HL-60 (cell line): ENCODE measurements at regions not wholly inside any gene's neighbourhood (a gene's known extent, or its start where the extent isn't known, plus 50 kb on each side); places are given as distances from the start of the nearest gene placed in this dataset.

Experiments used
- CTCF ChIP-seq: IDR thresholded peaks from one replicate; pipeline ENCODE4 v1.5.1; 2011; ENCODE audit warnings: low read length, control low read depth, inconsistent platforms; ENCODE audit not compliant: insufficient read depth
- GABPA ChIP-seq: IDR thresholded peaks from 2 replicates; pipeline ENCODE4 v1.6.1; 2012; ENCODE audit warnings: low read depth

DNA sequence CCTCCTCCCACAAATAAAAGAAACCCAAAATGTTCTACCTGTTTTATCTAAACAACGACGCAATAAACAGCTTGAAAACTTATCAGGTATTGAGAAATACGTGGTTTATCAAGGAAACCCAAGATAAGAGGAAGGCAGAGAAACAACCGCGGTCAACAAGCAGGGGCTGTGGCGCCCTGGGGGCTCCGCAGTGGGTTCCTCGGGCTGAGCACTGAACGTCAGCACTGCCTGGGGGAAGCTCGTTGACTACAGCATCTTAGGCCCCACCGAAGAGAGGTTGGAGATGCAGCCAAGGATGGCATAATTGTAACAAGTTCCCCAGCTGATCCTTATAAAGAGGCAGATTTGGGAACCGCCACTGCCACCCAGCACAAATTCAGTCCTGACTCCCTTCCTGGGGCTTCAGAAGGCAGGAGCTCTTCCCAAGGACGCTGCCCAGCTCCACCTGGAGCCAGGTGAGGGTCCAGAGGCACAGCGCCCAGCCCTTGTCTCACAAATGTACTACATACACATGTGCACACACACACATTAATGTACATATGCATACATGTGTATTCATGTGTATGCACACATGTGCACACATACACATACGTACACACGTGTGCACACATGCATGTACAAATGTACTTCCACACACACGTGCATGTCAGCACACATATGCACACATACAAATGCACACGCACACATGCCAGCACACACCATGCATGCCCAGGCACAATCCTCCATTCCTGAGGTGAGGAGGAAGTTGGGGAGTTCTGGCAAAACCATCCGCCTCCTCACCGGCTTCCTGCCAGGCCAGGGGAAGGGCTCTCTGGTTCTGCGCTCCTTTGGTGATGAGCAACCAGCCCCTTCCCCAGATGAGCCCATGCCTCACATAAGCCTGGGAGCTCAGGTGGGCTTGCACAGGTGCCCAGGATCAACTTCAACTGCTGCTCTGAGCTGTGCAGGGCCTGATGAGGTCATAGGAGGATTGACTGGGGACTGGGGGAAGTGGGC is 251.1 kb downstream of the NPHP4 start:
- no peak for TF ChIP-seq CTCF
- no peak for TF ChIP-seq GABPA
